H1 (cell line): ENCODE measurements at regions not wholly inside any gene's neighbourhood (a gene's known extent, or its start where the extent isn't known, plus 50 kb on each side); places are given as distances from the start of the nearest gene placed in this dataset.

ENCODE experiments used
- CTCF ChIA-PET: fragments of 300-600 bp; sonication (Branson Sonifier 250); formaldehyde crosslinking; loops from one replicate; lab custom pipeline; 2021; ENCODE audit not compliant: partially characterized antibody; lab: Charles Lee
- POLR2A ChIA-PET: fragments of 300-600 bp; sonication (Branson Sonifier 250); formaldehyde crosslinking; loops from one replicate; lab custom pipeline; 2021; ENCODE audit warnings: inconsistent platforms; ENCODE audit not compliant: partially characterized antibody; lab: Charles Lee
- DNase-seq, 2 experiments: peaks; one replicate each; pipeline versions ENCODE4 v3.0.0 to v3.0.0-alpha.2; 2010 to 2022; ENCODE audit warnings: low spot score in 2 of 2, low read depth in 1 of 2, mixed read lengths in 1 of 2
- FAIRE-seq: peaks from 2 replicates; lab custom pipeline; 2011; peaks lifted over from hg19 to GRCh38; lab: Jason Lieb, UNC
- H2AFZ ChIP-seq: 2 replicates; pipeline ENCODE4 v1.8.1; 2012; ENCODE audit warnings: low read length, inconsistent platforms
- H2AK5ac ChIP-seq: 2 replicates; pipeline ENCODE4 v1.6.1; 2013; ENCODE audit warnings: low read depth, low read length
- H2BK120ac ChIP-seq: replicated peaks from 2 replicates; pipeline ENCODE3; 2013; ENCODE audit warnings: low read depth, low read length, inconsistent platforms
- H2BK12ac ChIP-seq: 2 replicates; pipeline ENCODE4 v1.6.1; 2013; ENCODE audit warnings: low read depth, low read length
- H2BK15ac ChIP-seq: 2 replicates; pipeline ENCODE4 v1.6.1; 2013; ENCODE audit warnings: low read length
- H2BK20ac ChIP-seq: 2 replicates; pipeline ENCODE4 v1.6.1; 2013; ENCODE audit warnings: low read length
- H2BK5ac ChIP-seq: 2 replicates; pipeline ENCODE4 v1.6.1; 2013; ENCODE audit warnings: low read depth, low read length
- H3K14ac ChIP-seq: 2 replicates; pipeline ENCODE4 v1.6.1; 2013; ENCODE audit warnings: inconsistent platforms; ENCODE audit not compliant: insufficient read length
- H3K18ac ChIP-seq: 2 replicates; pipeline ENCODE4 v1.6.1; 2013; ENCODE audit warnings: low read length; ENCODE audit errors: extremely low read depth
- H3K23ac ChIP-seq: 2 replicates; pipeline ENCODE4 v1.6.1; 2013; ENCODE audit warnings: inconsistent platforms; ENCODE audit not compliant: insufficient read length
- H3K23me2 ChIP-seq: 2 replicates; pipeline ENCODE4 v1.6.1; 2013; ENCODE audit warnings: low read depth, low read length
- H3K27ac ChIP-seq: 2 replicates; pipeline ENCODE4 v1.6.1; 2011; ENCODE audit warnings: low read depth, low read length, inconsistent platforms
- H3K27me3 ChIP-seq, 4 experiments: replicated peaks in 1 of 4; 1 replicate in 1 of 4; 2 replicates in 3 of 4; pipeline versions ENCODE4 v1.6.1 to v1.8.1; 2011 to 2013; ENCODE audit warnings: low read length in 3 of 4, mild to moderate bottlenecking in 3 of 4, inconsistent platforms in 2 of 4, mixed read lengths in 2 of 4, moderate library complexity in 1 of 4; ENCODE audit not compliant: control insufficient read depth in 3 of 4, insufficient read depth in 3 of 4; ENCODE audit errors: extremely low read depth in 1 of 4
- H3K36me3 ChIP-seq, 4 experiments: 2 replicates each; pipeline versions ENCODE4 v1.6.1 to v1.8.1; 2011 to 2013; ENCODE audit warnings: mild to moderate bottlenecking in 4 of 4, low read length in 3 of 4, moderate library complexity in 2 of 4, control low read depth in 1 of 4, inconsistent platforms in 1 of 4; ENCODE audit not compliant: insufficient read depth in 4 of 4, control insufficient read depth in 2 of 4
- H3K4ac ChIP-seq: replicated peaks from 2 replicates; pipeline ENCODE3; 2013; ENCODE audit warnings: low read length, low read depth, mixed read lengths, inconsistent platforms; ENCODE audit not compliant: insufficient read length
- H3K4me1 ChIP-seq, 4 experiments: replicated peaks in 1 of 4; 1 replicate in 1 of 4; 2 replicates in 3 of 4; pipeline versions ENCODE4 v1.6.1 to v1.8.1; 2011 to 2013; ENCODE audit warnings: low read length in 3 of 4, inconsistent platforms in 2 of 4, mixed read lengths in 1 of 4; ENCODE audit not compliant: insufficient read depth in 4 of 4, control insufficient read depth in 3 of 4
- H3K4me2 ChIP-seq, 2 experiments: 2 replicates each; pipeline versions ENCODE4 v1.6.1 to v1.8.1; 2011 to 2013; ENCODE audit warnings: low read depth in 2 of 2, low read length in 2 of 2, control low read depth in 1 of 2, inconsistent platforms in 1 of 2, mild to moderate bottlenecking in 1 of 2; ENCODE audit not compliant: insufficient read depth in 1 of 2
- H3K4me3 ChIP-seq, 4 experiments: fragments of 200-600, 300-600 bp in 1 of 4; sonication (generic), shearing (Covaris generic), sonication (Bioruptor Twin) in 1 of 4; 2 replicates each; pipeline versions ENCODE4 v1.5.1 to v1.8.1; 2011 to 2016; ENCODE audit warnings: low read length in 4 of 4, low read depth in 3 of 4, control low read depth in 2 of 4, inconsistent platforms in 2 of 4, mild to moderate bottlenecking in 2 of 4, mixed read lengths in 1 of 4, moderate library complexity in 1 of 4; ENCODE audit not compliant: insufficient read depth in 2 of 4; ENCODE audit errors: extremely low read depth in 1 of 4
- H3K56ac ChIP-seq: replicated peaks from 2 replicates; pipeline ENCODE3; 2013; ENCODE audit warnings: low read depth, mild to moderate bottlenecking, mixed read lengths, low read length, inconsistent platforms; ENCODE audit not compliant: insufficient read length
- H3K79me1 ChIP-seq: 2 replicates; pipeline ENCODE4 v1.6.1; 2013; ENCODE audit warnings: low read depth, low read length, control low read depth
- H3K79me2 ChIP-seq, 2 experiments: 2 replicates each; pipeline versions ENCODE4 v1.6.1 to v1.8.1; 2012 to 2013; ENCODE audit warnings: low read length in 2 of 2, mild to moderate bottlenecking in 2 of 2, inconsistent platforms in 1 of 2; ENCODE audit not compliant: insufficient read depth in 2 of 2, control insufficient read depth in 1 of 2
- H3K9ac ChIP-seq, 4 experiments: replicated peaks in 1 of 4; 1 replicate in 1 of 4; 2 replicates in 3 of 4; pipeline versions ENCODE4 v1.6.1 to v1.8.1; 2011 to 2013; ENCODE audit warnings: low read depth in 3 of 4, low read length in 3 of 4, control low read depth in 2 of 4, mild to moderate bottlenecking in 2 of 4, moderate library complexity in 2 of 4, inconsistent platforms in 1 of 4; ENCODE audit errors: extremely low read depth in 1 of 4
- H3K9me3 ChIP-seq, 2 experiments: 2 replicates each; pipeline versions ENCODE4 v1.6.1 to v1.8.1; 2012 to 2013; ENCODE audit warnings: mild to moderate bottlenecking in 2 of 2, moderate library complexity in 2 of 2, control low read depth in 1 of 2, inconsistent platforms in 1 of 2, low read depth in 1 of 2, low read length in 1 of 2, mixed read lengths in 1 of 2; ENCODE audit not compliant: insufficient read depth in 2 of 2
- H4K20me1 ChIP-seq, 2 experiments: replicated peaks in 1 of 2; 2 replicates each; pipeline versions ENCODE3 to v1.8.1; 2011 to 2013; ENCODE audit warnings: inconsistent platforms in 2 of 2, low read length in 2 of 2, mild to moderate bottlenecking in 1 of 2; ENCODE audit not compliant: insufficient read depth in 2 of 2, control insufficient read depth in 1 of 2
- H4K5ac ChIP-seq: 2 replicates; pipeline ENCODE4 v1.6.1; 2013; ENCODE audit warnings: low read length, low read depth, mixed read lengths, inconsistent platforms; ENCODE audit not compliant: insufficient read length
- H4K8ac ChIP-seq: 2 replicates; pipeline ENCODE4 v1.8.0; 2013; ENCODE audit warnings: mild to moderate bottlenecking, moderate library complexity, low read length, inconsistent platforms; ENCODE audit not compliant: insufficient read depth; ENCODE audit errors: extremely low read depth
- H4K91ac ChIP-seq: replicated peaks from 2 replicates; pipeline ENCODE3; 2013; ENCODE audit warnings: low read length, mixed read lengths, inconsistent platforms; ENCODE audit not compliant: insufficient read length
- ATF3 ChIP-seq: IDR thresholded peaks from 2 replicates; pipeline ENCODE4 v1.6.1; 2011; ENCODE audit warnings: low read depth, mild to moderate bottlenecking, low read length; ENCODE audit not compliant: insufficient read depth
- CREB1 ChIP-seq: IDR thresholded peaks from 2 replicates; pipeline ENCODE4 v1.6.1; 2012; ENCODE audit warnings: inconsistent platforms
- YY1 ChIP-seq: IDR thresholded peaks from 2 replicates; pipeline ENCODE4 v1.6.1; 2011; ENCODE audit warnings: low read depth, mild to moderate bottlenecking, low read length
- WGBS, 2 experiments: shearing (Covaris generic) in 1 of 2; methylation state at CpG; one replicate each; pipeline versions ENCODE4 v1.1.6 to v1.1.7; 2013 to 2015; ENCODE audit warnings: low lambda C conversion rate in 2 of 2, mixed read lengths in 2 of 2, inconsistent platforms in 1 of 2, low coverage in 1 of 2, missing lambda C conversion rate in 1 of 2; ENCODE audit not compliant: insufficient replicate concordance in 2 of 2, insufficient coverage in 1 of 2, insufficient read length in 1 of 2; ENCODE audit errors: extremely low coverage in 1 of 2, missing lambda C conversion rate in 1 of 2; 5-methylcytosine and 5-hydroxymethylcytosine counted together

GRCh38 chr3:159721324-159721723 lies 267.3 kb upstream of the IL12A start:
- FAIRE-seq (no peak), DNase-seq (no peak)
- Histone ChIP-seq H2BK15ac (no peak overlapping the region), H3K4me1 (no peaks in the 10 kb centered on the region), H3K9me3 (no peaks in the 10 kb centered on the region), H2BK120ac (no peak overlapping the region), H3K27me3 (no peaks in the 10 kb centered on the region), H3K27ac (no peak overlapping the region), H3K56ac (no peak overlapping the region), H2AFZ (no peak overlapping the region), H2BK20ac (no peak overlapping the region), H3K36me3 (no peaks in the 10 kb centered on the region), H3K4me3 (no peak overlapping the region), H3K23ac (no peak overlapping the region), H3K18ac (no peak overlapping the region), H4K5ac (no peak overlapping the region), H2BK5ac (no peak overlapping the region), H3K4me2 (no peak overlapping the region), H4K8ac (no peak overlapping the region), H2BK12ac (no peak overlapping the region), H2AK5ac (no peak overlapping the region), H3K4ac (no peak overlapping the region), H3K23me2 (no peaks in the 10 kb centered on the region), H3K14ac (no peak overlapping the region), H3K9ac (no peak overlapping the region), H3K79me1 (no peaks in the 10 kb centered on the region), H3K79me2 (no peaks in the 10 kb centered on the region), H4K20me1 (no peaks in the 10 kb centered on the region), H4K91ac (no peak overlapping the region)
- ChIA-PET CTCF (interaction anchor here (1.2 kb wide), 1 partner anchor 19 kb away, joined by 3 read pairs; no protein-coding TSS in a partner anchor), POLR2A (no interaction called here)
- WGBS, 2 experiments = 92% methylated on average over 2 of the region's 2 CpGs; no CpG with 5 or more reads in 1 of the 2 experiments
- TF ChIP-seq CREB1 (no peak), ATF3 (no peak), YY1 (no peak)
